T-helper 2 cell treated with Interferon-gamma antibody and Interleukin-4, amounts not matched to agents 5 μg/mL and 100 μg/mL, for 36 hours (primary cell): ENCODE measurements at regions not wholly inside any gene's neighbourhood (a gene's known extent, or its start where the extent isn't known, plus 50 kb on each side); places are given as distances from the start of the nearest gene placed in this dataset.

Source experiments
- DNase-seq: peaks from one replicate; pipeline ENCODE4 v3.0.0; 2021; ENCODE audit warnings: low spot score
- H3K27ac Mint-ChIP-seq: one replicate; pipeline ENCODE4 v1.8.0; 2021; ENCODE audit warnings: mild to moderate bottlenecking, mixed read lengths
- H3K27me3 Mint-ChIP-seq: one replicate; pipeline ENCODE4 v1.8.0; 2021; ENCODE audit warnings: low read depth, mixed read lengths
- H3K36me3 Mint-ChIP-seq: one replicate; pipeline ENCODE4 v1.8.0; 2021; ENCODE audit warnings: low read depth, mixed read lengths
- H3K4me1 Mint-ChIP-seq: one replicate; pipeline ENCODE4 v1.8.0; 2021; ENCODE audit warnings: low read depth, mixed read lengths
- H3K4me3 Mint-ChIP-seq: one replicate; pipeline ENCODE4 v1.8.0; 2022; ENCODE audit warnings: mild to moderate bottlenecking, moderate library complexity, mixed read lengths
- H3K9me3 Mint-ChIP-seq: one replicate; pipeline ENCODE4 v1.8.0; 2021; ENCODE audit warnings: mixed read lengths

DNA sequence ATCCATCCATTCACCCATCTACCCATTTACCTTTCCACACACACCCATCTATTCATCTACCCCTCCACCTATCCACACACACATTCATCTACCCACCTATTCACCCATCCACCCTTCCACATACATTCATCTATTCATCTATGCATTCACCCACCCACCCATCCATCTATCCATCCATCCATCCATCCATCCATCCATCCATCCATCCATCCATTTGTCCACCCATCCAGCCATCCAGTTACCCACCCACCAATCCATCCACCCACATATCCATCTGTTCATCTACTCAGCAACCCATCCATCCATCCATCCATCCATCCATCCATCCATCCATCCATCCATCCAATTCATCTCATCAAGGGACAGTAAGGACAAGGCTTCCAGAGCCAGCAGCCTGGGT is 74.0 kb downstream of the INHBB start:
- Mint-ChIP-seq H3K27me3 (peaks cover 9% of the 10 kb centered on the region), H3K36me3 (no peaks in the 10 kb centered on the region), H3K27ac (no peak overlapping the region), H3K4me3 (no peak overlapping the region), H3K4me1 (no peaks in the 10 kb centered on the region), H3K9me3 (no peaks in the 10 kb centered on the region)
- DNase-seq, result no peak

DNA sequence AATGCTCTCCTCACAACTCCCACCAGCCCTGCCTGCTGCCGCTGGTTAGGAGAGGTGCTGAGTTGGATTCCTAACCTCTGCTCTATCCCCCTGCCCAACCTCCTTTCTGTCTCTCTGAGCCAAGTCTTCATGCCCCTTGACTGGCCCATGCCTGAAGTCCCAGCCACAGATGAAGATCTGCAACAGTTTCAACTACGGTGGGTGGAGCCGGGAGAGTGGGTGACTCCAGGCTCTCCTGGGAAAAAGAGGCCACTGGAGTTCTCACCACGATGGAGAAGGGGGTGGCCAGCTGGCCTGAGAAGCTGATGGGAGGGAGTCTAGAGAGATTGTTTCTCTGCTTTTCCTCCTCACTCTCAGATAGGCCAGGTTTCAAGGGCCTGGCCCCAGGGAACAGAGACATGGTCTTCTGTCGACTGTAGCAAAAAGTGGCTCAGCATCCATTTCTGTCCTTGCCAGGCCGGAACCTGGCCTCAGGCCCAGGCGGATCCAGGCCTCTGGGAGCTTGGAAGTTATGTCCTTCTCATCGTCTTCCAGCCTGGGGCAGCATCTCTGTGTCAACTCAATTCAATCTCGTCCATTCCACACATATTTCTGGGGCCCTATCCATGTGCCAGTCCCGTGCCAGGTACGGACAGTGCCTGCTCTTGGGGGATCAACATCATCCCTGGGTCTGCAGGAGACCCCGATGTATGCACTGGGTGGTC is 75.3 kb downstream of the INHBB start:
- H3K27ac Mint-ChIP-seq, result no peak overlapping the region
- no peaks in the 10 kb centered on the region for H3K36me3 Mint-ChIP-seq
- no peak for DNase-seq
- H3K4me1 Mint-ChIP-seq, result no peaks in the 10 kb centered on the region
- no peak overlapping the region for H3K4me3 Mint-ChIP-seq
- peaks cover 9% of the 10 kb centered on the region for H3K27me3 Mint-ChIP-seq
- no peaks in the 10 kb centered on the region for H3K9me3 Mint-ChIP-seq

DNA sequence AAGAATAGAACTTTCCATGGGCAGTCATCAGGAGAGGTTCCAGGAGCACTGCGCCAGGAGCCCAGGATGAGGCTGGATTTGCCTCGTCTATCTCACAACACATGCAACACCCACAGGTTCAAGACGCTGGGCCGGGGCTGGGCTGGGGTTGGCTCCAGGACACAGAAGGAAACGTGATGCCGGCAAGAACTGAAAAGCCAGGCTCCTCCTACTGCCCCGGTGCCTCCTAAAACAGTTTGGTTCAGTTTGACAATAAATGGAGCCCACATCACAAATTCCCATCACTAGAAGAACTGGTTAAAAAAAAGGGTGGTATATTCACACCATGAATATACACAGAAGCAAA is 75.9 kb downstream of the INHBB start:
- H3K27ac Mint-ChIP-seq, result no peak overlapping the region
- no peak for DNase-seq
- H3K4me1 Mint-ChIP-seq, result no peaks in the 10 kb centered on the region
- H3K36me3 Mint-ChIP-seq, result no peaks in the 10 kb centered on the region
- peaks cover 14% of the 10 kb centered on the region for H3K27me3 Mint-ChIP-seq
- no peak overlapping the region for H3K4me3 Mint-ChIP-seq
- no peaks in the 10 kb centered on the region for H3K9me3 Mint-ChIP-seq

DNA sequence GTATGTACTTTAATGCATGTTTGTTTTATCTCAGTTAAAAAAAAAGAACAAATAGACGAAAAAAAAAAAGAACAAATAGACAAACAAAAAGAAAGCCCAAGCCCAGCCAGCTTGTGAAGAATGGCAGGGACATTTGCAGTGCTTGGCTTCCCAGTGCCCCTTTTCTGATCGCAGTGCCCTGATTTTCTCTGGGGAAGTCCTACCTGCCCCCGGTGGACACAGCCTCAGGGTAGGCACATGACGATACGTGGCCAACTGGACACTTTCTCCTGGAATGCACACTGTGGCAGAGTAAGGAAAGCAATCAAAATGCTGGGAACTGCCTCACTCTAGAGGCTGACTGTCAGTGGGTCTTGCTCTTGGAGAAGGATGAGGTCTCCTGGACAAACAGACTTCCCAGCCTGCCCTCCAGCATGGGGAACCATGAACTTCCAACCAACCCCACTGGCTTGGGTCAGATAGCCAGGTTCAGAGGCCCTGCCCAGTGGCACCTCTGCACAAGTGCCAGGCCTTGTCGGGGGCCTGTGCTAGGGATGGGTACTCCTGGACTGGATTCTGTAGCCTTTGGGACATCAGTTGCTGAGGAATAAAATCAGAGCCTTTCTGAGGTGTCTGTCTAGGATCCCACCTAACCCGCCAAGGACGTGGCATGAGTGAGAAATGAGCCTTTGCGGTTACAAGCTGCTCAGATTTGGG is 76.7 kb downstream of the INHBB start:
- peaks cover 15% of the 10 kb centered on the region for H3K27me3 Mint-ChIP-seq
- no peak overlapping the region for H3K27ac Mint-ChIP-seq

DNA sequence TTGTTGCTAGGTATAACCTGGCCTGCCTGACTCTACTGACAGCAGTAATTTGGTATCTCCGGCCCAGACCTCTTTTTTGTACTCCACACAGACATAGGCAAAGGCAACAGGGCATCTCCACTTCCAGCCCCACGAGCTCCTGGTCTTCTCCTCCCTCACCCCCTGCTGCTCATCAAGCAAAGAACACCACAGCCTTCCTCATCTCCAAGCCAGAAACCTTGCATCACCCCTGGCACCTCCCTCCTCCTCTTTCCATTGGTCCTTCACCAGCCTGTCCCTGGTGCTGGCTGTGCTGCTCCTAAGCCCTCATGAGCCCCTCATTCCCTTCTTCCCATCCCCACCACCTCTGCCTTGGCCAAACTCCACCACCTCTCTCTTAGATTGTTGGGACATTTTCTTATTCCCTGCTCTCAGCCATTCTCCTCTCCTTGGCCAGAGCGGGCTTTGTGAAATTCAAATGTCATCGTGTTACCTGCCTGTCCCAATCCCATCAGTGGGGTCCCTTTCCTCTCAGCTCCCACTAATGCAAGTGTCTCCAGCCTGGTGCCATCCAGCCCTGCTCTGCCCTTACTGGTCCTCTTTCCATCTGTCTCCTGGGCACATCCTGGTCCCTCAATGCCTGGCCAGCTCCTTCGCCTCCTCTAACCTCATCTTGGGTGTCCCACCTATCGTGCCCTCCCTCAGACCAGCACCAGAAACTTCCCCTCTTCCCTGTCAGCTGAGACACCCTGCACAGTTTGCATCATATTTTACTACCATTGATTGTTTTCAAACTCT is 77.4 kb downstream of the INHBB start:
- no peaks in the 10 kb centered on the region for H3K36me3 Mint-ChIP-seq
- no peak overlapping the region for H3K27ac Mint-ChIP-seq
- DNase-seq, result no peak
- peaks cover 17% of the 10 kb centered on the region for H3K27me3 Mint-ChIP-seq
- H3K9me3 Mint-ChIP-seq, result no peaks in the 10 kb centered on the region
- H3K4me3 Mint-ChIP-seq, result no peak overlapping the region
- no peaks in the 10 kb centered on the region for H3K4me1 Mint-ChIP-seq

More for the DNA sequence above, 76.7 kb downstream of the INHBB start:
- H3K36me3 Mint-ChIP-seq, result no peaks in the 10 kb centered on the region
- DNase-seq, result no peak
- no peaks in the 10 kb centered on the region for H3K4me1 Mint-ChIP-seq
- H3K9me3 Mint-ChIP-seq, result no peaks in the 10 kb centered on the region
- no peak overlapping the region for H3K4me3 Mint-ChIP-seq

DNA sequence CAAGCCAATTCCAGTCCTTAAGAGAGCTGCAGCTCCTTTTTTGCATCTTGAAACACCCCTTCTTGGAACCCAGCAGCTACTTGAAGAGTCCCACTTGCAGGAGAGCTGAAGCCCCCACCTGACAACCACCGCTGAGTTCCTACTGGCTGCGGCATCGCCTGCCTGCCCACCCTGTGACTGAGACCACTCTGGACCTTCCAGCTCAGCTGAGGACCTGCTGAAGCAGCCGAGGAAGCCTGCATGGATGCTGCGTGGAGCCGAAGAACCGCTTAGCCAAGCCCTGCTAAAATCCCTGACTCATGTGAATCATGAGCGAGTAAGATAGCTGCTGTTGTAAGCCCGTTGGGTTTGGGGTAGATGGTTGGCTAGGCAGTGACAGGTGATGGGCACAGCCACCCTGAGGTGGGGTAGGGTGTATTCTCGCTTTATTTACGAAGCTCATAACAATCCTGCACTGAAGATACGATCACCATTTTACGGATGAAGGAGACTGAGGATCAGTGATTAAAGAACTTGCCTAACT is 78.4 kb downstream of the INHBB start:
- peaks cover 17% of the 10 kb centered on the region for H3K27me3 Mint-ChIP-seq
- no peak overlapping the region for H3K27ac Mint-ChIP-seq
- DNase-seq, result no peak
- no peak overlapping the region for H3K4me3 Mint-ChIP-seq
- H3K4me1 Mint-ChIP-seq, result no peaks in the 10 kb centered on the region
- no peaks in the 10 kb centered on the region for H3K9me3 Mint-ChIP-seq
- H3K36me3 Mint-ChIP-seq, result no peaks in the 10 kb centered on the region

DNA sequence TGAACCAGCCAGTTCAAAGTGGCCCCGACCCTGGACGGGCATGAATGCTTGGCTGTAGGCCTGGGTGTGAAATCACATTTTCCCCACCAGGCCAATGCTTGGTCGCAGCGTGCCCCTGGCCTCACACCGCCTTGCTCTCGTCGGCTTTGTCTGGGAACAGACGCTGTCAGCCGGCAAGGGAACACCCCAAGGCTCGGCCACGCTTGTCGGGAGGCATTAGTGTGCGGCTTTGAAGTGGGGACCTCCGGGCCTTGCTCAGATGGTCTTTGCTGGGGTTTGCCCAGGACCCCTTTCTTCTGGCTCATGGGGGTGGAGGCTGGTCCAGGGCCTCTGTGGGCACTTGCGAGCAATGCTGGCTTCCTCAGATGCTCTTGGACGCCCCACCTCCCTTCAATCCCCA is 79.1 kb downstream of the INHBB start:
- Mint-ChIP-seq H3K27ac (no peak overlapping the region), H3K4me1 (no peaks in the 10 kb centered on the region), H3K4me3 (no peak overlapping the region), H3K27me3 (peaks cover 20% of the 10 kb centered on the region), H3K36me3 (no peaks in the 10 kb centered on the region), H3K9me3 (no peaks in the 10 kb centered on the region)
- DNase-seq, result no peak

DNA sequence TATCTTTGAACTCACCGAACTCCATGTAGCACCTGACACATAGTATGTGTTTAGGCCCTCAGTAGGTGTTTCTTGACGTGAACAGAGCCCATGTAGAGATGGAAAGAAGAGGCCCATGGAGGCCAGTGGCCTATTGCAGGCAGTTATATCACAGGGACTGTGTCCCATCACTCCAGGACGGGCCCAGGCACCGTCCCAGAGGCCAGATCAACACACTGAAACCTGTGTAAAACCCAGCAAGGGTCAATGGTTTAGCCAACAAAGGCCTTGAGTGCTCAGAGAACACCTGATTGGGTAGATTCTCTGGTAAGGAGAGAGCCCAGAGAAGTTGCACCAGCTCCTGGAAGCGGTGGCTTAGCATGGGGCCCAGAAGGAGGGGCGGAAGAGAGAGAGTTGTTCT is 82.8 kb downstream of the INHBB start:
- DNase-seq, result no peak
- H3K27me3 Mint-ChIP-seq, result peaks cover 15% of the 10 kb centered on the region
- no peaks in the 10 kb centered on the region for H3K36me3 Mint-ChIP-seq
- no peaks in the 10 kb centered on the region for H3K4me1 Mint-ChIP-seq
- H3K4me3 Mint-ChIP-seq, result no peak overlapping the region
- no peak overlapping the region for H3K27ac Mint-ChIP-seq
- H3K9me3 Mint-ChIP-seq, result no peaks in the 10 kb centered on the region

DNA sequence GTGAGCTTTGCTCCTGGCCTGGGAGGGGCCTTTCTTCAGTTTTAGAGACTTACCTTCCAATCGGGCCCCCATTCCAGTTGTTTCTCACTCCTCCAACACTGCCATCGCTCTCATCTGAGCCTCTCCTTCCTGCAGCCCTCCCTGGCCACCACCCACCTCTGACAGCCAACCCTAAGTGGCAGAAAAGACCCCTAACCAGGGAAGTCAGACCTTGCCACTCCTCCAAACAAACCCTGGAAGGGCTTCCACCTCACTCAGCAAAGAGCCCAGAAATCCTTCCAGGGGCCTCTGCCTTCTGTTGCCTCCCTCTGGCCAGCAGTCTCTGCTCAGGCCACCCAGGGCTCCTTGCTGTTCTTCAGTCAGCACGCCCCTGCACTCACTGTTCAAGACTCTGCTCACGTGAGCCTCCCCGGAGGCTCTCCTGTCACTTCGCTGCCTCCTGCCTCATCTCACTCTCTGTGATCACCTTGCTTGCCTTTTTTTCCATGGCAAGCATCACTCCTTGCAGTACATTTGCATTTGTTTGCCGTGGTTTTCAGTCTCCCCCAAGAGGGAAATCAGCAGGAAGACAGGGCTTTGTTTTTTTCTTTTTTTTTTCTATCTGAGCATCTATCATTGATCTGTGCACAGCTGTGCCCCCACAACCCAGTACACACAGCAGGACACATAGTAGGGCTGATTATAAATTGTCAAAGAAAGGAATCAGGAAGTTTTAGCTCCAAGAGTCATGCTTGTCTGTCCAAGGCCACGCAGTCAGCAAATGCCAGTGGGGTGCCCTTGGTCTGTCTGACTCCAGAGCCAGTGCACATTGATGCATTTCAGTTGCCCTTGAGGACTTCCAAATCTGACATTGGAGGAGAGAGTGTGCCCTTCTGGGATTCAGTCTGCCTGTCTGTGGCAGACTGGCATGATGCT is 83.9 kb downstream of the INHBB start:
- no peak for DNase-seq
- Mint-ChIP-seq H3K4me1 (no peaks in the 10 kb centered on the region), H3K4me3 (no peak overlapping the region), H3K27ac (no peak overlapping the region), H3K36me3 (no peaks in the 10 kb centered on the region), H3K27me3 (peaks cover 12% of the 10 kb centered on the region), H3K9me3 (no peaks in the 10 kb centered on the region)

DNA sequence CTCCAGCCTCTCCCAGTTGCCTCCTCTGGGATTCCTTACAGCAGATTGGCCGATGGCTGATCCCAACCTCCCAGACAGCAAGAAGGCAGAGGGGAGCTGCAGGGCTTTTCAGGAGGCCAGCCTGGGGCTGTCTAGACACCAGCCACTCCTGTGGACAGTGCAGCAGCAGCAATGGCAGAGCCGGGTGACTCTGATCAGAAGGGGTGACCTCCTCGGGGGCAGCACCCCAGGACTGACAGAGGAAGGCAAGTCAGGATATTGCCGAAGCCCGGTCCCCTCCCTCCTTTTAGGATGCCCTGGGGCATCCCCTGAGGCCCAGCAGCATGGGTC is 84.5 kb downstream of the INHBB start:
- Mint-ChIP-seq H3K27ac (no peak overlapping the region), H3K4me1 (no peaks in the 10 kb centered on the region), H3K27me3 (peaks cover 12% of the 10 kb centered on the region), H3K9me3 (no peaks in the 10 kb centered on the region), H3K4me3 (no peak overlapping the region), H3K36me3 (no peaks in the 10 kb centered on the region)
- no peak for DNase-seq

DNA sequence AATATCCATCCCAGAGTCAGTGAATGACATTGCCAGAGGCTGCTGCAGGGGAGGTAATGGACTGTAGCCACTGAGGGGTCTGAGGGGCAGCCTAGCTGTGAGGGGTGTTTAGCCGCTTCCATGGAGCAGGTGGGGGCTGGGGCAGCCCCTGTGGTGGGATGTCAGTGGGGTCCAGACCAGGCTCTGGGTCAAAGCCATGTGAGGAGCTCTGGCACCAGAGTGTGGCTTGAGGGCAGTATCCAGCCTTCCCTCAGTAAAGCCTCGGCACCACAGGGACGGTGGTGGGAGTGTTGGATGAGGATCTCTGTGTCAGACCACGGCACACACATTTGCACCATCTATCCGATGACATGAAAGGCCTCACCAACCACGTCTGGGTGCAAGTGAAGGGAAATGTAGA is 85.0 kb downstream of the INHBB start:
- H3K4me3 Mint-ChIP-seq, result no peak overlapping the region
- no peaks in the 10 kb centered on the region for H3K9me3 Mint-ChIP-seq
- peaks cover 12% of the 10 kb centered on the region for H3K27me3 Mint-ChIP-seq
- no peak for DNase-seq
- H3K27ac Mint-ChIP-seq, result no peak overlapping the region
- H3K36me3 Mint-ChIP-seq, result no peaks in the 10 kb centered on the region
- no peaks in the 10 kb centered on the region for H3K4me1 Mint-ChIP-seq

DNA sequence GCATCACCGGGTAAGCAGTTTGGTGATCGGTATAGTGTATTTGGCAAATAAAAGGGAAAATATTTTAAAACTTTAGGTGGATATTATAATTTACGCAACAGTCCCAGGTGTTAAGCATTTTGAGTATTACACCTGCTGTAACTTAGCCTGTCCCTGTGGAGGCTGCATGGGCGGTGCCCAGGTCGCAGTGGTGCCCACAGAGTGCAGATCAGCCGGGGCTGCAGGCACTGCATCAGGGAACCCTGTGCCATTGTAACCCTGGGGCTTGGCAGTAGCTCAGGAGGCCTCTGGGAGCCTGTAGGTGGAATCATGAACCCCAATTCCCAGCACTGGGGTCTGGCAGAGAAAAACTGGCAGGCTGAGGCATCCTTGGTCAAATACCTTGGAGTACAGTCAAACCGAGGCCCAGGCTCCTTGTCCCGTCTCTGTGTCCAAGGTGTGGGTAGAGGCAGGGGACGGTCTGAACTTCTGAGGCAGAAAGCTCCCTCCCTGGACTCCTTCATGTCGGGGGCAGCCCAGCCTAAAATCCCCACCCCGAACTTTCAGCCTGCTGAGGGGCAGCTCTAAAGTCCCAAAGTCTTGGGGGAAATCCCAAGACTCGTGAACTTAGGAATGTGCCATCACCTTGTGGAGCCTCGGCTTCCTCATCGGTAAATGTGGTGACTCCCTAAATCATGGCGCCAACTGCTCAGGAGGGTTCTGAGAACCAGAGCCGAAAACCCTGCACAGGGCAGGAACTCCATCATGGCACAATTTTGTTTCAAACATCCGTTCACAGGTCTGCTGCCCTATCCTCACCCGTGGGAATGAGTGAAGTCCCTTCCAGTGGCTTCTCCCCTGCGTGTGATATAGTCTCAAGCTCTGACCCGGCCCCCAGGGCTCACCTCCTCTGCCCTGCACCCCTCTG is 85.7 kb downstream of the INHBB start:
- no peak for DNase-seq
- Mint-ChIP-seq H3K36me3 (no peaks in the 10 kb centered on the region), H3K9me3 (no peaks in the 10 kb centered on the region), H3K27ac (no peak overlapping the region), H3K4me3 (no peak overlapping the region), H3K4me1 (no peaks in the 10 kb centered on the region), H3K27me3 (peaks cover 9% of the 10 kb centered on the region)
